HEK293T (cell line): ENCODE measurements at regions not wholly inside any gene's neighbourhood (a gene's known extent, or its start where the extent isn't known, plus 50 kb on each side); places are given as distances from the start of the nearest gene placed in this dataset.

Experiments used
- BHLHE40 ChIP-seq: fragments of 450-650 bp; IDR thresholded peaks from 2 replicates; pipeline ENCODE4 v1.6.1; 2016; ENCODE audit warnings: mild to moderate bottlenecking, moderate library complexity, borderline replicate concordance
- CTBP1 ChIP-seq: fragments of 450-650 bp; IDR thresholded peaks from 2 replicates; pipeline ENCODE4 v1.6.1; 2016; ENCODE audit warnings: borderline replicate concordance
- FOXA1 ChIP-seq: fragments of 450-650 bp; IDR thresholded peaks from 2 replicates; pipeline ENCODE4 v1.6.1; 2016; ENCODE audit warnings: mild to moderate bottlenecking
- FOXM1 ChIP-seq: fragments of 450-650 bp; IDR thresholded peaks from 2 replicates; pipeline ENCODE4 v1.6.1; 2017; ENCODE audit warnings: mild to moderate bottlenecking, borderline replicate concordance
- SUZ12 ChIP-seq: fragments of 450-650 bp; IDR thresholded peaks from 2 replicates; pipeline ENCODE4 v1.6.1; 2016; ENCODE audit warnings: mild to moderate bottlenecking
- TARDBP ChIP-seq: fragments of 450-650 bp; IDR thresholded peaks from 2 replicates; pipeline ENCODE4 v1.6.1; 2016
- ZNF384 ChIP-seq: fragments of 450-650 bp; IDR thresholded peaks from 2 replicates; pipeline ENCODE4 v1.6.1; 2016
- TF ChIP-seq, protein P1 (sequence below): fragments of 450-650 bp; IDR thresholded peaks from 2 replicates; pipeline ENCODE4 v1.6.1; 2016

DNA sequence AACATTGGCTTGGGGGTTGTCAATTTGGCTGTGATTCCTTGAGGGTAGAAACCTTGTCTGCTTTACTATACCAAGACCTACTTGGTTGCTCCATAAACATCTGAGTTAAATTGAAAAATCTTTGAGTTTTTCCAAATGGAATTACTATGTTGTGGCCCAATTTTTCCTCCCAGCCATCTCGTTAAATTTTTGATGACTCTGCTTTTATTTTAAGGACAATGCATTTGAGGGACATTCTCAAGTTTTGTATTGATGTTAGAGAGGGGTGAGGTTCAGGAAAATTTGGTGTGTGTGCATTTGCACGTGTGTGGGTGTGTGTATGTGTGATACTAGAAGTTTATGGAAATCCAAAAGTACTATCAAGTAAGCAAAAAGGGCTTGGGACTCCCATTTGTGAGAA lies 491.4 kb upstream of the KLF4 start:
- TF ChIP-seq, protein P1, sequence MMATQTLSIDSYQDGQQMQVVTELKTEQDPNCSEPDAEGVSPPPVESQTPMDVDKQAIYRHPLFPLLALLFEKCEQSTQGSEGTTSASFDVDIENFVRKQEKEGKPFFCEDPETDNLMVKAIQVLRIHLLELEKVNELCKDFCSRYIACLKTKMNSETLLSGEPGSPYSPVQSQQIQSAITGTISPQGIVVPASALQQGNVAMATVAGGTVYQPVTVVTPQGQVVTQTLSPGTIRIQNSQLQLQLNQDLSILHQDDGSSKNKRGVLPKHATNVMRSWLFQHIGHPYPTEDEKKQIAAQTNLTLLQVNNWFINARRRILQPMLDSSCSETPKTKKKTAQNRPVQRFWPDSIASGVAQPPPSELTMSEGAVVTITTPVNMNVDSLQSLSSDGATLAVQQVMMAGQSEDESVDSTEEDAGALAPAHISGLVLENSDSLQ: no peak
- no peak for TF ChIP-seq FOXM1
- TF ChIP-seq TARDBP: no peak
- TF ChIP-seq FOXA1: no peak
- TF ChIP-seq SUZ12: no peak
- no peak for TF ChIP-seq ZNF384
- TF ChIP-seq CTBP1: no peak
- TF ChIP-seq BHLHE40: no peak
